RWPE2 (cell line): ENCODE measurements at regions not wholly inside any gene's neighbourhood (a gene's known extent, or its start where the extent isn't known, plus 50 kb on each side); places are given as distances from the start of the nearest gene placed in this dataset.
A peak's percentile ranks its signal among the peaks of the same experiment; 100 is the strongest.
"Not testable (repeated sequence)": the region's sequence is repeated elsewhere in the genome, so short reads cannot be mapped to it uniquely, and the experiment has no call there.

ENCODE experiments used
- ATAC-seq: fragments of 200-7000 bp; cut with Tn5 transposase; 3 replicates; pipeline ENCODE4 v1.9.1; 2021; ENCODE audit warnings: low read depth
- DNase-seq: peaks from one replicate; pipeline ENCODE4 v3.0.0-alpha.2; 2020; ENCODE audit warnings: low spot score
- H3K27ac ChIP-seq: fragments of 450-650 bp; 2 replicates; pipeline ENCODE4 v1.5.1; 2017; ENCODE audit warnings: mild to moderate bottlenecking; ENCODE audit not compliant: poor library complexity, severe bottlenecking
- H3K27me3 ChIP-seq: fragments of 250-450 bp; sonication (Bioruptor Pico); 2 replicates; pipeline ENCODE4 v1.5.1; 2021; ENCODE audit warnings: mild to moderate bottlenecking, moderate library complexity; ENCODE audit not compliant: insufficient read depth, poor library complexity, severe bottlenecking
- H3K36me3 ChIP-seq: fragments of 250-450 bp; sonication (Bioruptor Pico); 2 replicates; pipeline ENCODE4 v1.5.1; 2020; ENCODE audit warnings: low read depth, mild to moderate bottlenecking, moderate library complexity
- H3K4me1 ChIP-seq: fragments of 250-450 bp; sonication (Bioruptor Pico); 2 replicates; pipeline ENCODE4 v1.5.1; 2021; ENCODE audit warnings: mild to moderate bottlenecking, moderate library complexity; ENCODE audit not compliant: insufficient read depth, poor library complexity, severe bottlenecking
- H3K4me3 ChIP-seq: fragments of 250-450 bp; sonication (Bioruptor Pico); 2 replicates; pipeline ENCODE4 v1.5.1; 2021; ENCODE audit warnings: mild to moderate bottlenecking, moderate library complexity; ENCODE audit not compliant: severe bottlenecking
- H3K9me3 ChIP-seq: fragments of 250-450 bp; sonication (Bioruptor Pico); 2 replicates; pipeline ENCODE4 v1.5.1; 2021; ENCODE audit warnings: mild to moderate bottlenecking, moderate library complexity; ENCODE audit not compliant: severe bottlenecking
- CTCF ChIP-seq: fragments of 450-650 bp; IDR thresholded peaks from one replicate; pipeline ENCODE4 v1.5.1; 2017; ENCODE audit warnings: mild to moderate bottlenecking, moderate library complexity; ENCODE audit not compliant: poor library complexity, severe bottlenecking

GRCh38 chr15:22201993-22202659 is 121.8 kb downstream of the OR4M2 start:
- not testable (repeated sequence) for ATAC-seq, H3K27ac ChIP-seq, H3K4me1 ChIP-seq

GRCh38 chr15:22203208-22203607 is 122.9 kb downstream of the OR4M2 start:
- H3K9me3 ChIP-seq, H3K27ac ChIP-seq, H3K27me3 ChIP-seq, H3K4me3 ChIP-seq, H3K36me3 ChIP-seq, H3K4me1 ChIP-seq, DNase-seq: not testable (repeated sequence)
- peak; percentile 95 for ATAC-seq

More at GRCh38 chr15:22201993-22202659, 121.8 kb downstream of the OR4M2 start:
- H3K36me3 ChIP-seq, H3K27me3 ChIP-seq, H3K9me3 ChIP-seq, H3K4me3 ChIP-seq: not testable (repeated sequence)
- peak; percentile 10 for DNase-seq

GRCh38 chr15:22209086-22209485 is 128.8 kb downstream of the OR4M2 start:
- not testable (repeated sequence) for H3K4me3 ChIP-seq, H3K36me3 ChIP-seq, H3K27ac ChIP-seq, H3K9me3 ChIP-seq, ATAC-seq, H3K4me1 ChIP-seq, DNase-seq, H3K27me3 ChIP-seq

GRCh38 chr15:22222596-22222995 is 142.3 kb downstream of the OR4M2 start:
- H3K36me3 ChIP-seq, ATAC-seq, H3K4me1 ChIP-seq, H3K9me3 ChIP-seq, H3K27ac ChIP-seq, H3K27me3 ChIP-seq, H3K4me3 ChIP-seq: not testable (repeated sequence)
- peak; percentile 62 for DNase-seq

- ATAC-seq: peak; percentile 39; the same call in 2 of the 3 replicates
- no peaks in the 10 kb centered on the region for H3K27me3 ChIP-seq
- H3K4me1 ChIP-seq: no peaks in the 10 kb centered on the region
- TF ChIP-seq CTCF: peak; percentile 30
- H3K4me3 ChIP-seq: no peak overlapping the region
- peak; percentile 56 for DNase-seq
- no peak overlapping the region for H3K27ac ChIP-seq
- no peaks in the 10 kb centered on the region for H3K36me3 ChIP-seq
- no peaks in the 10 kb centered on the region for H3K9me3 ChIP-seq
Measured at GRCh38 chr15:22224241-22224671, 143.9 kb downstream of the OR4M2 start.

- not testable (repeated sequence) for H3K36me3 ChIP-seq, H3K4me3 ChIP-seq, ATAC-seq, H3K9me3 ChIP-seq, H3K27ac ChIP-seq, H3K27me3 ChIP-seq, H3K4me1 ChIP-seq
- peak; percentile 52 for DNase-seq
Measured at GRCh38 chr15:22224961-22225360, 144.6 kb downstream of the OR4M2 start.

GRCh38 chr15:22226034-22226790 is 145.9 kb downstream of the OR4M2 start:
- ATAC-seq: no peak

More at GRCh38 chr15:22226034-22226790, 145.9 kb downstream of the OR4M2 start:
- no peak for TF ChIP-seq CTCF
- Histone ChIP-seq H3K4me3 (no peak overlapping the region), H3K27ac (no peak overlapping the region), H3K36me3 (no peaks in the 10 kb centered on the region), H3K27me3 (no peaks in the 10 kb centered on the region), H3K9me3 (no peaks in the 10 kb centered on the region), H3K4me1 (no peaks in the 10 kb centered on the region)
- DNase-seq: peak; percentile 66
